Body of pancreas (tissue), 4 donors: ENCODE measurements at regions not wholly inside any gene's neighbourhood (a gene's known extent, or its start where the extent isn't known, plus 50 kb on each side); places are given as distances from the start of the nearest gene placed in this dataset.

Experiments used
- POLR2A ChIP-seq, 3 donors: fragments of 450-650 bp; IDR thresholded peaks; one replicate each; pipeline ENCODE4 v1.6.1; 2016; ENCODE audit warnings: antibody characterized with exemption in 3 of 3, mild to moderate bottlenecking in 2 of 3
- TF ChIP-seq, protein P1 (sequence below), 7 experiments: fragments of 450-650 bp in 4 of 7; fragments of 200-600 bp in 3 of 7; sonication (generic) in 3 of 7; IDR thresholded peaks; one replicate each; pipeline ENCODE4 v1.5.1; 2016 to 2019; ENCODE audit warnings: antibody characterized with exemption in 7 of 7

DNA sequence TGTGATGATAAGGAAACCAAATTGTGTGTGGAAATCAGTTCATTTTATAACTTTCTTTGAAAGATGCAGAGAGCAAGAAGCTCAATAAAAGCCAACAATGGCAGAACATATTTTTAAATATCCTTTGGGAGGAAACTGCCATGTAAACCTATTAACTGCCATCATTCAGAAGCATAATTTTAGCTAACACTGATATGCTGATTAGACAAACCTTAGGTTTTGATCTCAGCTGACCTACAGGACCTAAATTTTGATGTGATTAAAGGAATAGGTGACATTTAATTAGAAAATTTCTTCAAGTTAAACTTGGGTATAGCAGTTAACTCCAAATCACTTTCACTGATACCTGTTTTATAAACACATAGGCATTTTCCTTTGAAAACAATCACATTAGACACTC, 187.1 kb downstream of the TFAP2B start:
- TF ChIP-seq, protein P1, sequence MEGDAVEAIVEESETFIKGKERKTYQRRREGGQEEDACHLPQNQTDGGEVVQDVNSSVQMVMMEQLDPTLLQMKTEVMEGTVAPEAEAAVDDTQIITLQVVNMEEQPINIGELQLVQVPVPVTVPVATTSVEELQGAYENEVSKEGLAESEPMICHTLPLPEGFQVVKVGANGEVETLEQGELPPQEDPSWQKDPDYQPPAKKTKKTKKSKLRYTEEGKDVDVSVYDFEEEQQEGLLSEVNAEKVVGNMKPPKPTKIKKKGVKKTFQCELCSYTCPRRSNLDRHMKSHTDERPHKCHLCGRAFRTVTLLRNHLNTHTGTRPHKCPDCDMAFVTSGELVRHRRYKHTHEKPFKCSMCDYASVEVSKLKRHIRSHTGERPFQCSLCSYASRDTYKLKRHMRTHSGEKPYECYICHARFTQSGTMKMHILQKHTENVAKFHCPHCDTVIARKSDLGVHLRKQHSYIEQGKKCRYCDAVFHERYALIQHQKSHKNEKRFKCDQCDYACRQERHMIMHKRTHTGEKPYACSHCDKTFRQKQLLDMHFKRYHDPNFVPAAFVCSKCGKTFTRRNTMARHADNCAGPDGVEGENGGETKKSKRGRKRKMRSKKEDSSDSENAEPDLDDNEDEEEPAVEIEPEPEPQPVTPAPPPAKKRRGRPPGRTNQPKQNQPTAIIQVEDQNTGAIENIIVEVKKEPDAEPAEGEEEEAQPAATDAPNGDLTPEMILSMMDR (IDR thresholded peaks at IDR 0.05) = no peak
- TF ChIP-seq POLR2A (IDR thresholded peaks at IDR 0.05) = no peak
